ENCODE measurements at regions not wholly inside any gene's neighbourhood (a gene's known extent, or its start where the extent isn't known, plus 50 kb on each side); places are given as distances from the start of the nearest gene placed in this dataset.

- TF ChIP-seq NR2F2 (IDR thresholded peaks at IDR 0.05), result no peak
- no peak for TF ChIP-seq HNF4G (IDR thresholded peaks at IDR 0.05)
- TF ChIP-seq, protein P1, sequence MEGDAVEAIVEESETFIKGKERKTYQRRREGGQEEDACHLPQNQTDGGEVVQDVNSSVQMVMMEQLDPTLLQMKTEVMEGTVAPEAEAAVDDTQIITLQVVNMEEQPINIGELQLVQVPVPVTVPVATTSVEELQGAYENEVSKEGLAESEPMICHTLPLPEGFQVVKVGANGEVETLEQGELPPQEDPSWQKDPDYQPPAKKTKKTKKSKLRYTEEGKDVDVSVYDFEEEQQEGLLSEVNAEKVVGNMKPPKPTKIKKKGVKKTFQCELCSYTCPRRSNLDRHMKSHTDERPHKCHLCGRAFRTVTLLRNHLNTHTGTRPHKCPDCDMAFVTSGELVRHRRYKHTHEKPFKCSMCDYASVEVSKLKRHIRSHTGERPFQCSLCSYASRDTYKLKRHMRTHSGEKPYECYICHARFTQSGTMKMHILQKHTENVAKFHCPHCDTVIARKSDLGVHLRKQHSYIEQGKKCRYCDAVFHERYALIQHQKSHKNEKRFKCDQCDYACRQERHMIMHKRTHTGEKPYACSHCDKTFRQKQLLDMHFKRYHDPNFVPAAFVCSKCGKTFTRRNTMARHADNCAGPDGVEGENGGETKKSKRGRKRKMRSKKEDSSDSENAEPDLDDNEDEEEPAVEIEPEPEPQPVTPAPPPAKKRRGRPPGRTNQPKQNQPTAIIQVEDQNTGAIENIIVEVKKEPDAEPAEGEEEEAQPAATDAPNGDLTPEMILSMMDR (IDR thresholded peaks at IDR 0.05; ENCODE audit: low read depth, low read length, missing input control), result no peak
- TF ChIP-seq HNF4A (conservative IDR thresholded peaks at IDR 0.05), result no peak
- TF ChIP-seq FOXA2 (IDR thresholded peaks at IDR 0.05), result no peak
- WGBS, result 51% methylated on average over 2 of the region's 2 CpGs
- no peak overlapping the region for H3K27ac ChIP-seq (ENCODE audit: low read depth in 1 of 2, low read length in 2 of 2)
- no peaks in the 10 kb centered on the region for H3K9me3 ChIP-seq (ENCODE audit: control insufficient read depth in 4 of 4, low read length in 3 of 4)
- no peak overlapping the region for H3K9ac ChIP-seq (ENCODE audit: low read depth in 1 of 2, low read length in 2 of 2)
- no peak for DNase-seq (ENCODE audit: low spot score)
- no peaks in the 10 kb centered on the region for H3K36me3 ChIP-seq (ENCODE audit: control insufficient read depth in 4 of 4, insufficient read depth in 3 of 4, low read depth in 1 of 4, low read length in 3 of 4)
- H3K27me3 ChIP-seq (ENCODE audit: control insufficient read depth in 4 of 4, insufficient read depth in 4 of 4, low read length in 3 of 4), result no peaks in the 10 kb centered on the region
- no peak overlapping the region for H3K4me3 ChIP-seq (ENCODE audit: low read depth in 1 of 3, low read length in 3 of 3)
- H3K4me1 ChIP-seq (ENCODE audit: control insufficient read depth in 4 of 4, insufficient read depth in 4 of 4, low read length in 3 of 4), result no peaks in the 10 kb centered on the region
Measured at GRCh38 chr1:187474336-187474735, 645.6 kb downstream of the PLA2G4A start.

DNA sequence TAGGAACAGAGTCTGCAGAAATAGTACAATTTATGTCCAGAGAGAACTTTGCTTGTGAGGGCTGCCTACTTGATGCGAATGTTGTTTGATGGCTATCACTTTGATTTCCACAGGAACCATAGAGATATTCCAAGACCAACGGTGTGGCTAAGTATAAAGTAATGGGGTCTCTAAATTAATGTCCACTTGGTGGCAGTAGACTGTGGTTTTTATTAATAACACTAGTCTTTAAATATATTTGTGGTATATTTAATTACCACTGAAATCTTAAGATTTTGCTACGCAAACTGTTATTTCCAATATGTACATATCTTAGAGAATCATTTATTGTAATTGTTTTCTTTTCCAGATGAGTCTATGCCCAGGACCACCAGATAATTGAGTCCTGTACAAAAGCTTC lies 647.9 kb downstream of the PLA2G4A start:
- DNase-seq (ENCODE audit: low spot score), result no peak
- H3K4me1 ChIP-seq (ENCODE audit: control insufficient read depth in 4 of 4, insufficient read depth in 4 of 4, low read length in 3 of 4), result no peaks in the 10 kb centered on the region
- H3K27ac ChIP-seq (ENCODE audit: low read depth in 1 of 2, low read length in 2 of 2), result no peak overlapping the region
- H3K9ac ChIP-seq (ENCODE audit: low read depth in 1 of 2, low read length in 2 of 2), result no peak overlapping the region
- H3K27me3 ChIP-seq (ENCODE audit: control insufficient read depth in 4 of 4, insufficient read depth in 4 of 4, low read length in 3 of 4), result no peaks in the 10 kb centered on the region
- WGBS, result 64% methylated on average over 3 of the region's 3 CpGs
- H3K4me3 ChIP-seq (ENCODE audit: low read depth in 1 of 3, low read length in 3 of 3), result no peak overlapping the region
- no peaks in the 10 kb centered on the region for H3K9me3 ChIP-seq (ENCODE audit: control insufficient read depth in 4 of 4, low read length in 3 of 4)
- TF ChIP-seq HNF4A (conservative IDR thresholded peaks at IDR 0.05), result no peak
- peak; percentile 54 to 58 for TF ChIP-seq RAD21 (IDR thresholded peaks at IDR 0.05)
- TF ChIP-seq TAF1 (conservative IDR thresholded peaks at IDR 0.05), result no peak
- TF ChIP-seq NR2F2 (IDR thresholded peaks at IDR 0.05), result no peak
- TF ChIP-seq SP1 (IDR thresholded peaks at IDR 0.05), result no peak
- TF ChIP-seq, protein P1 (IDR thresholded peaks at IDR 0.05; ENCODE audit: low read depth, low read length, missing input control), result peak; percentile 19
- no peak for TF ChIP-seq RXRA (IDR thresholded peaks at IDR 0.05)
- TF ChIP-seq ATF3 (IDR thresholded peaks at IDR 0.05), result no peak
- TF ChIP-seq MAX (IDR thresholded peaks at IDR 0.05), result no peak
- TF ChIP-seq JUND (IDR thresholded peaks at IDR 0.05), result no peak
- TF ChIP-seq FOXA1 (IDR thresholded peaks at IDR 0.05), result no peak
- TF ChIP-seq HNF4G (IDR thresholded peaks at IDR 0.05), result no peak
- no peak for TF ChIP-seq ZBTB33 (IDR thresholded peaks at IDR 0.05)
- TF ChIP-seq, protein P2, sequence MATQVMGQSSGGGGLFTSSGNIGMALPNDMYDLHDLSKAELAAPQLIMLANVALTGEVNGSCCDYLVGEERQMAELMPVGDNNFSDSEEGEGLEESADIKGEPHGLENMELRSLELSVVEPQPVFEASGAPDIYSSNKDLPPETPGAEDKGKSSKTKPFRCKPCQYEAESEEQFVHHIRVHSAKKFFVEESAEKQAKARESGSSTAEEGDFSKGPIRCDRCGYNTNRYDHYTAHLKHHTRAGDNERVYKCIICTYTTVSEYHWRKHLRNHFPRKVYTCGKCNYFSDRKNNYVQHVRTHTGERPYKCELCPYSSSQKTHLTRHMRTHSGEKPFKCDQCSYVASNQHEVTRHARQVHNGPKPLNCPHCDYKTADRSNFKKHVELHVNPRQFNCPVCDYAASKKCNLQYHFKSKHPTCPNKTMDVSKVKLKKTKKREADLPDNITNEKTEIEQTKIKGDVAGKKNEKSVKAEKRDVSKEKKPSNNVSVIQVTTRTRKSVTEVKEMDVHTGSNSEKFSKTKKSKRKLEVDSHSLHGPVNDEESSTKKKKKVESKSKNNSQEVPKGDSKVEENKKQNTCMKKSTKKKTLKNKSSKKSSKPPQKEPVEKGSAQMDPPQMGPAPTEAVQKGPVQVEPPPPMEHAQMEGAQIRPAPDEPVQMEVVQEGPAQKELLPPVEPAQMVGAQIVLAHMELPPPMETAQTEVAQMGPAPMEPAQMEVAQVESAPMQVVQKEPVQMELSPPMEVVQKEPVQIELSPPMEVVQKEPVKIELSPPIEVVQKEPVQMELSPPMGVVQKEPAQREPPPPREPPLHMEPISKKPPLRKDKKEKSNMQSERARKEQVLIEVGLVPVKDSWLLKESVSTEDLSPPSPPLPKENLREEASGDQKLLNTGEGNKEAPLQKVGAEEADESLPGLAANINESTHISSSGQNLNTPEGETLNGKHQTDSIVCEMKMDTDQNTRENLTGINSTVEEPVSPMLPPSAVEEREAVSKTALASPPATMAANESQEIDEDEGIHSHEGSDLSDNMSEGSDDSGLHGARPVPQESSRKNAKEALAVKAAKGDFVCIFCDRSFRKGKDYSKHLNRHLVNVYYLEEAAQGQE (IDR thresholded peaks at IDR 0.05), result no peak
- no peak for TF ChIP-seq EGR1 (IDR thresholded peaks at IDR 0.05; ENCODE audit: low read depth in 2 of 2)
- no peak for TF ChIP-seq YY1 (IDR thresholded peaks at IDR 0.05)
- no peak for TF ChIP-seq GABPA (IDR thresholded peaks at IDR 0.05 in 1 of 2, conservative IDR thresholded peaks at IDR 0.05 in 1 of 2)
- no peaks in the 10 kb centered on the region for H3K36me3 ChIP-seq (ENCODE audit: control insufficient read depth in 4 of 4, insufficient read depth in 3 of 4, low read depth in 1 of 4, low read length in 3 of 4)

Data from liver (tissue), 8 donors.